ENCODE measurements at regions not wholly inside any gene's neighbourhood (a gene's known extent, or its start where the extent isn't known, plus 50 kb on each side); places are given as distances from the start of the nearest gene placed in this dataset.

GRCh38 chr12:125435871-125436270, 370.6 kb downstream of the AACS start:
- Mint-ChIP-seq H3K27ac (no peak overlapping the region), H3K9me3 (no peaks in the 10 kb centered on the region), H3K27me3 (ENCODE audit: insufficient read depth, low read depth, poor library complexity) (peaks cover 18% of the 10 kb centered on the region), H3K4me1 (peaks cover 31% of the 10 kb centered on the region), H3K4me3 (no peak overlapping the region; the same call in 2 of the 3 replicates), H3K36me3 (ENCODE audit: low read depth) (peaks cover 4% of the 10 kb centered on the region; the same call in 2 of the 3 replicates)
- no peak for TF ChIP-seq POLR2AphosphoS5 (IDR thresholded peaks at IDR 0.05; ENCODE audit: low read depth)
- no peak for TF ChIP-seq EZH2phosphoT487 (IDR thresholded peaks at IDR 0.05; ENCODE audit: unreplicated experiment)
- no peak for TF ChIP-seq STAT1 (IDR thresholded peaks at IDR 0.05; ENCODE audit: unreplicated experiment)
- TF ChIP-seq CTCF (conservative IDR thresholded peaks at IDR 0.05; ENCODE audit: low read depth in 2 of 2), result no peak
- TF ChIP-seq ZNF331 (CRISPR knock-in tag; IDR thresholded peaks at IDR 0.05; ENCODE audit: low read depth), result no peak
- no peak for TF ChIP-seq CREB1 (CRISPR knock-in tag; IDR thresholded peaks at IDR 0.05; ENCODE audit: low read depth)
- no peak for TF ChIP-seq ETS1 (IDR thresholded peaks at IDR 0.05)
- no peak for TF ChIP-seq REST (IDR thresholded peaks at IDR 0.05; ENCODE audit: unreplicated experiment)
- no peak for TF ChIP-seq NANOG (IDR thresholded peaks at IDR 0.05; ENCODE audit: borderline replicate concordance)
- no peak for TF ChIP-seq JUNB (IDR thresholded peaks at IDR 0.05; ENCODE audit: unreplicated experiment)
- no peak for TF ChIP-seq EZH2 (IDR thresholded peaks at IDR 0.05; ENCODE audit: low read depth, unreplicated experiment)
- TF ChIP-seq ZNF114 (CRISPR knock-in tag; IDR thresholded peaks at IDR 0.05), result no peak
- TF ChIP-seq ZNF462 (CRISPR knock-in tag; IDR thresholded peaks at IDR 0.05), result no peak
- no peaks in the 10 kb centered on the region for H3K27me3 ChIP-seq (ENCODE audit: insufficient read depth)
- no peaks in the 10 kb centered on the region; the same call in 1 of the 2 replicates for H4K20me1 ChIP-seq (replicated peaks; ENCODE audit: insufficient read depth)
- no peak; the same call in 2 of the 3 replicates for ATAC-seq
- no peak overlapping the region for H3K4me2 ChIP-seq
- no peak overlapping the region for H3K27ac ChIP-seq (ENCODE audit: low read depth)
- 0 out of 2 replicates have a peak, but pooled peaks cover 6% of the 10 kb centered on the region for H3K9me2 ChIP-seq (ENCODE audit: insufficient read depth)
- peaks cover 7% of the 10 kb centered on the region; the same call in 1 of the 2 replicates for H3K79me2 ChIP-seq (replicated peaks; ENCODE audit: insufficient read depth)
- no peaks in the 10 kb centered on the region for H3K4me1 ChIP-seq (ENCODE audit: insufficient read depth)
- H3F3A ChIP-seq (replicated peaks; ENCODE audit: low read depth), result no peaks in the 10 kb centered on the region
- H3K4me3 ChIP-seq, result no peak overlapping the region
- DNase-seq (ENCODE audit: low spot score), result no peak
- no peaks in the 10 kb centered on the region for H3K36me3 ChIP-seq (ENCODE audit: insufficient read depth)
- H2AFZ ChIP-seq, result no peak overlapping the region
